RWPE2 (cell line): ENCODE measurements at regions not wholly inside any gene's neighbourhood (a gene's known extent, or its start where the extent isn't known, plus 50 kb on each side); places are given as distances from the start of the nearest gene placed in this dataset.

Source experiments
- ATAC-seq: fragments of 200-7000 bp; cut with Tn5 transposase; 3 replicates; pipeline ENCODE4 v1.9.1; 2021; ENCODE audit warnings: low read depth
- DNase-seq: peaks from one replicate; pipeline ENCODE4 v3.0.0-alpha.2; 2020; ENCODE audit warnings: low spot score
- H3K27ac ChIP-seq: fragments of 450-650 bp; 2 replicates; pipeline ENCODE4 v1.5.1; 2017; ENCODE audit warnings: mild to moderate bottlenecking; ENCODE audit not compliant: poor library complexity, severe bottlenecking
- H3K27me3 ChIP-seq: fragments of 250-450 bp; sonication (Bioruptor Pico); 2 replicates; pipeline ENCODE4 v1.5.1; 2021; ENCODE audit warnings: mild to moderate bottlenecking, moderate library complexity; ENCODE audit not compliant: insufficient read depth, poor library complexity, severe bottlenecking
- H3K36me3 ChIP-seq: fragments of 250-450 bp; sonication (Bioruptor Pico); 2 replicates; pipeline ENCODE4 v1.5.1; 2020; ENCODE audit warnings: low read depth, mild to moderate bottlenecking, moderate library complexity
- H3K4me1 ChIP-seq: fragments of 250-450 bp; sonication (Bioruptor Pico); 2 replicates; pipeline ENCODE4 v1.5.1; 2021; ENCODE audit warnings: mild to moderate bottlenecking, moderate library complexity; ENCODE audit not compliant: insufficient read depth, poor library complexity, severe bottlenecking
- H3K4me3 ChIP-seq: fragments of 250-450 bp; sonication (Bioruptor Pico); 2 replicates; pipeline ENCODE4 v1.5.1; 2021; ENCODE audit warnings: mild to moderate bottlenecking, moderate library complexity; ENCODE audit not compliant: severe bottlenecking
- H3K9me3 ChIP-seq: fragments of 250-450 bp; sonication (Bioruptor Pico); 2 replicates; pipeline ENCODE4 v1.5.1; 2021; ENCODE audit warnings: mild to moderate bottlenecking, moderate library complexity; ENCODE audit not compliant: severe bottlenecking
- TF ChIP-seq, protein P1 (sequence below): fragments of 450-650 bp; IDR thresholded peaks from one replicate; pipeline ENCODE4 v1.5.1; 2017; ENCODE audit warnings: mild to moderate bottlenecking, moderate library complexity; ENCODE audit not compliant: poor library complexity, severe bottlenecking

DNA sequence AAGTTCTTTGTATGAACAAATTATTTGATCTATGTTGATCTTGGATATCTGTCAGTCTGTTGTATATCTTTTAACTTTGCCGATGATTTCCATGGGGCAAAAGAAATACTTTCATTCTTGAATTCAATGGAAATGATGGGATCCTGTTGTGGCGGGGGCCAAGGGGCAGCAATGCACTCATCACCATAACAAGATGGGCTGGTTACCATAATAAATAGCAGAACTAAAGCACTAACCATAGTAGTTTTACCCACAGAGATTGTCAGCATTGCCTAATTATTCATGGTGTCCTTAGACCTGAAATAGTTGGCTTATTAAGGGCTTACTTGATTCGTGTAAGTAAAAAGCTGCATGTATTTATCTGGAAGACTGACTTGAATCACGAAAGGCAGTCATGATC, 309.6 kb downstream of the RFC3 start:
- DNase-seq (no peak), ATAC-seq (no peak)
- Histone ChIP-seq H3K4me1 (no peaks in the 10 kb centered on the region), H3K9me3 (no peaks in the 10 kb centered on the region), H3K36me3 (no peaks in the 10 kb centered on the region), H3K27me3 (no peaks in the 10 kb centered on the region), H3K27ac (no peak overlapping the region), H3K4me3 (no peak overlapping the region)
- TF ChIP-seq, protein P1, sequence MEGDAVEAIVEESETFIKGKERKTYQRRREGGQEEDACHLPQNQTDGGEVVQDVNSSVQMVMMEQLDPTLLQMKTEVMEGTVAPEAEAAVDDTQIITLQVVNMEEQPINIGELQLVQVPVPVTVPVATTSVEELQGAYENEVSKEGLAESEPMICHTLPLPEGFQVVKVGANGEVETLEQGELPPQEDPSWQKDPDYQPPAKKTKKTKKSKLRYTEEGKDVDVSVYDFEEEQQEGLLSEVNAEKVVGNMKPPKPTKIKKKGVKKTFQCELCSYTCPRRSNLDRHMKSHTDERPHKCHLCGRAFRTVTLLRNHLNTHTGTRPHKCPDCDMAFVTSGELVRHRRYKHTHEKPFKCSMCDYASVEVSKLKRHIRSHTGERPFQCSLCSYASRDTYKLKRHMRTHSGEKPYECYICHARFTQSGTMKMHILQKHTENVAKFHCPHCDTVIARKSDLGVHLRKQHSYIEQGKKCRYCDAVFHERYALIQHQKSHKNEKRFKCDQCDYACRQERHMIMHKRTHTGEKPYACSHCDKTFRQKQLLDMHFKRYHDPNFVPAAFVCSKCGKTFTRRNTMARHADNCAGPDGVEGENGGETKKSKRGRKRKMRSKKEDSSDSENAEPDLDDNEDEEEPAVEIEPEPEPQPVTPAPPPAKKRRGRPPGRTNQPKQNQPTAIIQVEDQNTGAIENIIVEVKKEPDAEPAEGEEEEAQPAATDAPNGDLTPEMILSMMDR: no peak

DNA sequence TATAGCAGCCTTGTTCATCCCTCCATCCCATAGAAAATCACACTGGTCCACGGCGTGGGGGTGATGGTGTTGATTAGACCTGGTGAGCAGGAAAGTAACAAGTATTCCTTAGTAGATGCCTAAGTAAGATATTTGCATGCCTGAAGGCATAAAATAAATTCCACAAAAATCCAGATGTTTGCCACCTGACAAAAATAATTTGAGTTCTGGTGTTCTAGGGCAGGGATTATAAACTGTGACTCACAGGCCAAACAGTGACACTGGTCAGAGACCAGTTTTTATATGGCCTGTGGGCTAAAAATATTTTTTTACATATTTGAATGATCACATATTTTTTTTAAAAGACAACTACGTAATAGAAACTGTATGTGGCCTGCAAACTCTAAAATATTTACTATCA, 310.7 kb downstream of the RFC3 start:
- ATAC-seq (no peak), DNase-seq (no peak)
- Histone ChIP-seq H3K4me3 (no peak overlapping the region), H3K27me3 (no peaks in the 10 kb centered on the region), H3K36me3 (no peaks in the 10 kb centered on the region), H3K4me1 (no peaks in the 10 kb centered on the region), H3K9me3 (no peaks in the 10 kb centered on the region), H3K27ac (no peak overlapping the region)
- TF ChIP-seq, protein P1: no peak

DNA sequence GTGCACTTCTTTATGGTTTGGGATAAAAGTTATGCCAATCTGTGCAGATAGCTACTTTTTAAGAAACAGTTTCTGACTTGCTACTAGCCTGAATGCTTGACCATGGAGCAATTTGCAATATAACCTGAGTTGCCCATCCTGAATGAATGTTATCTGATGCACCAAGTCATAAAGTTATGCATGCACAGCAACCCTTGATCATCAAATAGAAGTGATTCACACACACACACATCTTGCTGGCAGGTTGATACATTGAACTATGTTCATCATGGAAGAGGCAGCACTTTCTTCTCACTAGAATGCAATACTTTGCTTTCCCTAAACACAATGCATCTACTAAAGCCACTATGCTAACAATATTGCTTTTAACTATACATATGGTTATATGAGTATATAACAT, 311.5 kb downstream of the RFC3 start:
- H3K36me3 ChIP-seq: no peaks in the 10 kb centered on the region
- TF ChIP-seq, protein P1: no peak
- H3K27ac ChIP-seq: no peak overlapping the region
- H3K27me3 ChIP-seq: no peaks in the 10 kb centered on the region
- DNase-seq (no peak), ATAC-seq (no peak)
- H3K4me3 ChIP-seq: no peak overlapping the region
- no peaks in the 10 kb centered on the region for H3K4me1 ChIP-seq
- H3K9me3 ChIP-seq: no peaks in the 10 kb centered on the region

DNA sequence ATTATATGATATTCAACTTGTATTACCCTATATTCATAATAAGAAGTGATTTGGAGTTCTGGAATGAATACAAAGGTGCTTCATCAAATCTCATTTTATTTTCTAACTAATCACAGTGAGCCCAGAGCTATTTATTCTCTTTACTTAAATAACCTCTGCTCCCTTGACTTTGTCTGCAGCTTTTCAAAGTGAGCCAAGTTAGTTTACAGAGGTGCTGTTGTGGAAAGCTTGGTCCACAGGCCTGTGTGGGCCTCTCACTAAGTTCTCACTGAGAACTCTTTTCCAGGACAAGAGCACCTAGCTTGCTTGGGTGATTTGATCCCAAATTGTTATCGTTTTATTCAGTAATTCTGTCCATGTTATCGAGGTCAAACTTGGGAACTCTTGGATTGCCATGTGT, 319.3 kb downstream of the RFC3 start:
- no peaks in the 10 kb centered on the region for H3K27me3 ChIP-seq
- no peaks in the 10 kb centered on the region for H3K36me3 ChIP-seq
- H3K9me3 ChIP-seq: no peaks in the 10 kb centered on the region
- DNase-seq (no peak), ATAC-seq (no peak)
- H3K4me3 ChIP-seq: no peak overlapping the region
- no peak overlapping the region for H3K27ac ChIP-seq
- TF ChIP-seq, protein P1: no peak
- H3K4me1 ChIP-seq: no peaks in the 10 kb centered on the region

- TF ChIP-seq, protein P1: no peak
- H3K27ac ChIP-seq: no peak overlapping the region
- no peaks in the 10 kb centered on the region for H3K36me3 ChIP-seq
- ATAC-seq (no peak), DNase-seq (no peak)
- no peaks in the 10 kb centered on the region for H3K4me1 ChIP-seq
- no peaks in the 10 kb centered on the region for H3K9me3 ChIP-seq
- H3K4me3 ChIP-seq: no peak overlapping the region
- H3K27me3 ChIP-seq: no peaks in the 10 kb centered on the region
These were observed 321.8 kb downstream of the RFC3 start for GRCh38 chr13:34139660-34140227.
